ENCODE measurements at regions not wholly inside any gene's neighbourhood (a gene's known extent, or its start where the extent isn't known, plus 50 kb on each side); places are given as distances from the start of the nearest gene placed in this dataset.
A peak's percentile ranks its signal among the peaks of the same experiment; 100 is the strongest.

- no peak overlapping the region for H3K4me3 ChIP-seq (ENCODE audit: low read depth, low read length)
- no peak for DNase-seq (ENCODE audit: low read depth)
These were observed 462.7 kb upstream of the CDH20 start for GRCh38 chr18:60870261-60871153.

- no peak for DNase-seq (ENCODE audit: low read depth)
- H3K4me3 ChIP-seq (ENCODE audit: low read depth, low read length) = no peak overlapping the region
These were observed 460.8 kb upstream of the CDH20 start for GRCh38 chr18:60872434-60872833.

- DNase-seq (ENCODE audit: low read depth) = peak; percentile 17
These were observed 459.5 kb upstream of the CDH20 start for GRCh38 chr18:60873708-60874107.

GRCh38 chr18:60875957-60876507, 457.2 kb upstream of the CDH20 start:
- H3K4me3 ChIP-seq (ENCODE audit: low read depth, low read length) = no peak overlapping the region
- DNase-seq (ENCODE audit: low read depth) = no peak

More at GRCh38 chr18:60873708-60874107, 459.5 kb upstream of the CDH20 start:
- no peak overlapping the region for H3K4me3 ChIP-seq (ENCODE audit: low read depth, low read length)

- DNase-seq (ENCODE audit: low read depth) = no peak
These were observed 453.0 kb upstream of the CDH20 start for GRCh38 chr18:60880184-60880583.

GRCh38 chr18:60883587-60883986, 449.6 kb upstream of the CDH20 start:
- no peak overlapping the region for H3K4me3 ChIP-seq (ENCODE audit: low read depth, low read length)

More at GRCh38 chr18:60880184-60880583, 453.0 kb upstream of the CDH20 start:
- H3K4me3 ChIP-seq (ENCODE audit: low read depth, low read length) = no peak overlapping the region

GRCh38 chr18:60888071-60888624, 445.1 kb upstream of the CDH20 start:
- no peak overlapping the region for H3K4me3 ChIP-seq (ENCODE audit: low read depth, low read length)
- DNase-seq (ENCODE audit: low read depth) = no peak

More at GRCh38 chr18:60883587-60883986, 449.6 kb upstream of the CDH20 start:
- DNase-seq (ENCODE audit: low read depth) = no peak

GRCh38 chr18:60889442-60889841, 443.8 kb upstream of the CDH20 start:
- no peak for DNase-seq (ENCODE audit: low read depth)
- no peak overlapping the region for H3K4me3 ChIP-seq (ENCODE audit: low read depth, low read length)

- DNase-seq (ENCODE audit: low read depth) = no peak
- H3K4me3 ChIP-seq (ENCODE audit: low read depth, low read length) = no peak overlapping the region
These were observed 441.3 kb upstream of the CDH20 start for GRCh38 chr18:60891936-60892335.

GRCh38 chr18:60892441-60892840, 440.8 kb upstream of the CDH20 start:
- no peak overlapping the region for H3K4me3 ChIP-seq (ENCODE audit: low read depth, low read length)
- no peak for DNase-seq (ENCODE audit: low read depth)

- H3K4me3 ChIP-seq (ENCODE audit: low read depth, low read length) = no peak overlapping the region
- peak; percentile 48 for DNase-seq (ENCODE audit: low read depth)
These were observed 440.4 kb upstream of the CDH20 start for GRCh38 chr18:60892855-60893254.

- H3K4me3 ChIP-seq (ENCODE audit: low read depth, low read length) = no peak overlapping the region
- no peak for DNase-seq (ENCODE audit: low read depth)
These were observed 439.7 kb upstream of the CDH20 start for GRCh38 chr18:60893355-60894097.

- H3K4me3 ChIP-seq (ENCODE audit: low read depth, low read length) = no peak overlapping the region
- no peak for DNase-seq (ENCODE audit: low read depth)
These were observed 438.8 kb upstream of the CDH20 start for GRCh38 chr18:60894254-60894945.

GRCh38 chr18:60895181-60895580, 438.0 kb upstream of the CDH20 start:
- DNase-seq (ENCODE audit: low read depth) = no peak
- no peak overlapping the region for H3K4me3 ChIP-seq (ENCODE audit: low read depth, low read length)

- H3K4me3 ChIP-seq (ENCODE audit: low read depth, low read length) = no peak overlapping the region
- no peak for DNase-seq (ENCODE audit: low read depth)
These were observed 435.1 kb upstream of the CDH20 start for GRCh38 chr18:60898111-60898510.

GRCh38 chr18:60905699-60906098, 427.5 kb upstream of the CDH20 start:
- H3K4me3 ChIP-seq (ENCODE audit: low read depth, low read length) = no peak overlapping the region
- DNase-seq (ENCODE audit: low read depth) = no peak

- no peak overlapping the region for H3K4me3 ChIP-seq (ENCODE audit: low read depth, low read length)
- peak; percentile 60 for DNase-seq (ENCODE audit: low read depth)
These were observed 422.7 kb upstream of the CDH20 start for GRCh38 chr18:60910534-60910933.

- no peak for DNase-seq (ENCODE audit: low read depth)
- no peak overlapping the region for H3K4me3 ChIP-seq (ENCODE audit: low read depth, low read length)
These were observed 421.7 kb upstream of the CDH20 start for GRCh38 chr18:60911504-60911903.

GRCh38 chr18:60915160-60915559, 418.1 kb upstream of the CDH20 start:
- no peak overlapping the region for H3K4me3 ChIP-seq (ENCODE audit: low read depth, low read length)
- DNase-seq (ENCODE audit: low read depth) = no peak
